H1 (cell line): ENCODE measurements at regions not wholly inside any gene's neighbourhood (a gene's known extent, or its start where the extent isn't known, plus 50 kb on each side); places are given as distances from the start of the nearest gene placed in this dataset.

ENCODE experiments used
- CTCF ChIA-PET: fragments of 300-600 bp; sonication (Branson Sonifier 250); formaldehyde crosslinking; loops from one replicate; lab custom pipeline; 2021; ENCODE audit not compliant: partially characterized antibody; lab: Charles Lee
- POLR2A ChIA-PET: fragments of 300-600 bp; sonication (Branson Sonifier 250); formaldehyde crosslinking; loops from one replicate; lab custom pipeline; 2021; ENCODE audit warnings: inconsistent platforms; ENCODE audit not compliant: partially characterized antibody; lab: Charles Lee
- DNase-seq, 2 experiments: peaks; one replicate each; pipeline versions ENCODE4 v3.0.0 to v3.0.0-alpha.2; 2010 to 2022; ENCODE audit warnings: low spot score in 2 of 2, low read depth in 1 of 2, mixed read lengths in 1 of 2
- FAIRE-seq: peaks from 2 replicates; lab custom pipeline; 2011; peaks lifted over from hg19 to GRCh38; lab: Jason Lieb, UNC
- H2AFZ ChIP-seq: 2 replicates; pipeline ENCODE4 v1.8.1; 2012; ENCODE audit warnings: low read length, inconsistent platforms
- H2AK5ac ChIP-seq: 2 replicates; pipeline ENCODE4 v1.6.1; 2013; ENCODE audit warnings: low read depth, low read length
- H2BK120ac ChIP-seq: replicated peaks from 2 replicates; pipeline ENCODE3; 2013; ENCODE audit warnings: low read depth, low read length, inconsistent platforms
- H2BK12ac ChIP-seq: 2 replicates; pipeline ENCODE4 v1.6.1; 2013; ENCODE audit warnings: low read depth, low read length
- H2BK15ac ChIP-seq: 2 replicates; pipeline ENCODE4 v1.6.1; 2013; ENCODE audit warnings: low read length
- H2BK20ac ChIP-seq: 2 replicates; pipeline ENCODE4 v1.6.1; 2013; ENCODE audit warnings: low read length
- H2BK5ac ChIP-seq: 2 replicates; pipeline ENCODE4 v1.6.1; 2013; ENCODE audit warnings: low read depth, low read length
- H3K14ac ChIP-seq: 2 replicates; pipeline ENCODE4 v1.6.1; 2013; ENCODE audit warnings: inconsistent platforms; ENCODE audit not compliant: insufficient read length
- H3K18ac ChIP-seq: 2 replicates; pipeline ENCODE4 v1.6.1; 2013; ENCODE audit warnings: low read length; ENCODE audit errors: extremely low read depth
- H3K23ac ChIP-seq: 2 replicates; pipeline ENCODE4 v1.6.1; 2013; ENCODE audit warnings: inconsistent platforms; ENCODE audit not compliant: insufficient read length
- H3K23me2 ChIP-seq: 2 replicates; pipeline ENCODE4 v1.6.1; 2013; ENCODE audit warnings: low read depth, low read length
- H3K27ac ChIP-seq: 2 replicates; pipeline ENCODE4 v1.6.1; 2011; ENCODE audit warnings: low read depth, low read length, inconsistent platforms
- H3K27me3 ChIP-seq, 4 experiments: replicated peaks in 1 of 4; 1 replicate in 1 of 4; 2 replicates in 3 of 4; pipeline versions ENCODE4 v1.6.1 to v1.8.1; 2011 to 2013; ENCODE audit warnings: low read length in 3 of 4, mild to moderate bottlenecking in 3 of 4, inconsistent platforms in 2 of 4, mixed read lengths in 2 of 4, moderate library complexity in 1 of 4; ENCODE audit not compliant: control insufficient read depth in 3 of 4, insufficient read depth in 3 of 4; ENCODE audit errors: extremely low read depth in 1 of 4
- H3K36me3 ChIP-seq, 4 experiments: 2 replicates each; pipeline versions ENCODE4 v1.6.1 to v1.8.1; 2011 to 2013; ENCODE audit warnings: mild to moderate bottlenecking in 4 of 4, low read length in 3 of 4, moderate library complexity in 2 of 4, control low read depth in 1 of 4, inconsistent platforms in 1 of 4; ENCODE audit not compliant: insufficient read depth in 4 of 4, control insufficient read depth in 2 of 4
- H3K4ac ChIP-seq: replicated peaks from 2 replicates; pipeline ENCODE3; 2013; ENCODE audit warnings: low read length, low read depth, mixed read lengths, inconsistent platforms; ENCODE audit not compliant: insufficient read length
- H3K4me1 ChIP-seq, 4 experiments: replicated peaks in 1 of 4; 1 replicate in 1 of 4; 2 replicates in 3 of 4; pipeline versions ENCODE4 v1.6.1 to v1.8.1; 2011 to 2013; ENCODE audit warnings: low read length in 3 of 4, inconsistent platforms in 2 of 4, mixed read lengths in 1 of 4; ENCODE audit not compliant: insufficient read depth in 4 of 4, control insufficient read depth in 3 of 4
- H3K4me2 ChIP-seq, 2 experiments: 2 replicates each; pipeline versions ENCODE4 v1.6.1 to v1.8.1; 2011 to 2013; ENCODE audit warnings: low read depth in 2 of 2, low read length in 2 of 2, control low read depth in 1 of 2, inconsistent platforms in 1 of 2, mild to moderate bottlenecking in 1 of 2; ENCODE audit not compliant: insufficient read depth in 1 of 2
- H3K4me3 ChIP-seq, 4 experiments: fragments of 200-600, 300-600 bp in 1 of 4; sonication (generic), shearing (Covaris generic), sonication (Bioruptor Twin) in 1 of 4; 2 replicates each; pipeline versions ENCODE4 v1.5.1 to v1.8.1; 2011 to 2016; ENCODE audit warnings: low read length in 4 of 4, low read depth in 3 of 4, control low read depth in 2 of 4, inconsistent platforms in 2 of 4, mild to moderate bottlenecking in 2 of 4, mixed read lengths in 1 of 4, moderate library complexity in 1 of 4; ENCODE audit not compliant: insufficient read depth in 2 of 4; ENCODE audit errors: extremely low read depth in 1 of 4
- H3K56ac ChIP-seq: replicated peaks from 2 replicates; pipeline ENCODE3; 2013; ENCODE audit warnings: low read depth, mild to moderate bottlenecking, mixed read lengths, low read length, inconsistent platforms; ENCODE audit not compliant: insufficient read length
- H3K79me1 ChIP-seq: 2 replicates; pipeline ENCODE4 v1.6.1; 2013; ENCODE audit warnings: low read depth, low read length, control low read depth
- H3K79me2 ChIP-seq, 2 experiments: 2 replicates each; pipeline versions ENCODE4 v1.6.1 to v1.8.1; 2012 to 2013; ENCODE audit warnings: low read length in 2 of 2, mild to moderate bottlenecking in 2 of 2, inconsistent platforms in 1 of 2; ENCODE audit not compliant: insufficient read depth in 2 of 2, control insufficient read depth in 1 of 2
- H3K9ac ChIP-seq, 4 experiments: replicated peaks in 1 of 4; 1 replicate in 1 of 4; 2 replicates in 3 of 4; pipeline versions ENCODE4 v1.6.1 to v1.8.1; 2011 to 2013; ENCODE audit warnings: low read depth in 3 of 4, low read length in 3 of 4, control low read depth in 2 of 4, mild to moderate bottlenecking in 2 of 4, moderate library complexity in 2 of 4, inconsistent platforms in 1 of 4; ENCODE audit errors: extremely low read depth in 1 of 4
- H3K9me3 ChIP-seq, 2 experiments: 2 replicates each; pipeline versions ENCODE4 v1.6.1 to v1.8.1; 2012 to 2013; ENCODE audit warnings: mild to moderate bottlenecking in 2 of 2, moderate library complexity in 2 of 2, control low read depth in 1 of 2, inconsistent platforms in 1 of 2, low read depth in 1 of 2, low read length in 1 of 2, mixed read lengths in 1 of 2; ENCODE audit not compliant: insufficient read depth in 2 of 2
- H4K20me1 ChIP-seq, 2 experiments: replicated peaks in 1 of 2; 2 replicates each; pipeline versions ENCODE3 to v1.8.1; 2011 to 2013; ENCODE audit warnings: inconsistent platforms in 2 of 2, low read length in 2 of 2, mild to moderate bottlenecking in 1 of 2; ENCODE audit not compliant: insufficient read depth in 2 of 2, control insufficient read depth in 1 of 2
- H4K5ac ChIP-seq: 2 replicates; pipeline ENCODE4 v1.6.1; 2013; ENCODE audit warnings: low read length, low read depth, mixed read lengths, inconsistent platforms; ENCODE audit not compliant: insufficient read length
- H4K8ac ChIP-seq: 2 replicates; pipeline ENCODE4 v1.8.0; 2013; ENCODE audit warnings: mild to moderate bottlenecking, moderate library complexity, low read length, inconsistent platforms; ENCODE audit not compliant: insufficient read depth; ENCODE audit errors: extremely low read depth
- H4K91ac ChIP-seq: replicated peaks from 2 replicates; pipeline ENCODE3; 2013; ENCODE audit warnings: low read length, mixed read lengths, inconsistent platforms; ENCODE audit not compliant: insufficient read length
- HDAC6 ChIP-seq: IDR thresholded peaks from one replicate; pipeline ENCODE4 v1.7.1; 2012; ENCODE audit warnings: low read depth, mild to moderate bottlenecking, inconsistent platforms, low read length, moderate library complexity
- RAD21 ChIP-seq, 2 experiments: IDR thresholded peaks in 1 of 2; conservative IDR thresholded peaks in 1 of 2; 2 replicates each; pipeline ENCODE4 v1.6.1; 2011; ENCODE audit warnings: low read depth in 2 of 2, low read length in 2 of 2, improper control_type of control experiment in 1 of 2, inconsistent platforms in 1 of 2, mild to moderate bottlenecking in 1 of 2, moderate library complexity in 1 of 2
- SIRT6 ChIP-seq: IDR thresholded peaks from one replicate; pipeline ENCODE4 v1.7.1; 2012; ENCODE audit warnings: low read length, inconsistent platforms
- YY1 ChIP-seq: IDR thresholded peaks from 2 replicates; pipeline ENCODE4 v1.6.1; 2011; ENCODE audit warnings: low read depth, mild to moderate bottlenecking, low read length
- WGBS, 2 experiments: shearing (Covaris generic) in 1 of 2; methylation state at CpG; one replicate each; pipeline versions ENCODE4 v1.1.6 to v1.1.7; 2013 to 2015; ENCODE audit warnings: low lambda C conversion rate in 2 of 2, mixed read lengths in 2 of 2, inconsistent platforms in 1 of 2, low coverage in 1 of 2, missing lambda C conversion rate in 1 of 2; ENCODE audit not compliant: insufficient replicate concordance in 2 of 2, insufficient coverage in 1 of 2, insufficient read length in 1 of 2; ENCODE audit errors: extremely low coverage in 1 of 2, missing lambda C conversion rate in 1 of 2; 5-methylcytosine and 5-hydroxymethylcytosine counted together
- TF ChIP-seq, protein P1 (sequence below): IDR thresholded peaks from 2 replicates; pipeline ENCODE4 v1.6.1; 2012; ENCODE audit warnings: inconsistent platforms

DNA sequence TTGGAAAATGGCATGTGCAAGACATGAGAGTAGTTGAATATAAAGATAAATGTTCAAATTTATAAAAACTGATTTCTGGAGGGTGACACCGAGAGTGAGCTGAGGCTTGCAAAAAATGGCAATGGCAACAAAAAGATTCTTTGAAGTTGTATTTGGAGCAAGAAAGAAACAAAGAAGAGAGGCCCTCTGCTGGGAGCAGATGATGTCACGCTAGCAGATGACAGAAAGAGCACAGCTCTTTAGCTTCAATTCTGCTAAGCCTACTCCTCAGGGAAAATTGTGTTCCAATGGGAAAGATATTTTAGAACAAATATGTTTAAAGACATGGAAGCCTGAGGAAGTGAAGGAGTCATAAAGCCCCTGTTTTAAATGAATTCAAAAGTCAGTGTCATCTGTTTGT is 125.3 kb upstream of the NOX3 start:
- no peak overlapping the region for H2BK20ac ChIP-seq
- H3K23me2 ChIP-seq = no peaks in the 10 kb centered on the region
- no peak for FAIRE-seq
- no peak for DNase-seq
- no peak overlapping the region for H2BK12ac ChIP-seq
- POLR2A ChIA-PET = no interaction called here
- no peak overlapping the region for H2BK5ac ChIP-seq
- WGBS, 2 experiments = 87% methylated on average over 2 of the region's 2 CpGs; no CpG with 5 or more reads in 1 of the 2 experiments
- H3K36me3 ChIP-seq = no peaks in the 10 kb centered on the region
- H3K23ac ChIP-seq = no peak overlapping the region
- H3K4me2 ChIP-seq = no peak overlapping the region
- no peaks in the 10 kb centered on the region for H3K79me2 ChIP-seq
- CTCF ChIA-PET = interaction anchor here (0.8 to 1.0 kb wide), 4 partner anchors 9 to 39 kb away, joined by 3 to 4 read pairs (median 3); no protein-coding TSS in a partner anchor
- H3K4me3 ChIP-seq = no peak overlapping the region
- no peaks in the 10 kb centered on the region for H4K20me1 ChIP-seq
- H3K4ac ChIP-seq = no peak overlapping the region
- H3K14ac ChIP-seq = no peak overlapping the region
- no peak overlapping the region for H3K56ac ChIP-seq
- no peak overlapping the region for H4K5ac ChIP-seq
- no peak overlapping the region for H3K27ac ChIP-seq
- H2BK120ac ChIP-seq = no peak overlapping the region
- H3K9ac ChIP-seq = no peak overlapping the region
- H4K91ac ChIP-seq = no peak overlapping the region
- H3K4me1 ChIP-seq = no peaks in the 10 kb centered on the region
- no peak overlapping the region for H2BK15ac ChIP-seq
- H2AK5ac ChIP-seq = no peak overlapping the region
- H4K8ac ChIP-seq = no peak overlapping the region
- H3K79me1 ChIP-seq = no peaks in the 10 kb centered on the region
- H3K18ac ChIP-seq = no peak overlapping the region
- no peak overlapping the region for H2AFZ ChIP-seq
- H3K9me3 ChIP-seq = no peaks in the 10 kb centered on the region
- H3K27me3 ChIP-seq = no peaks in the 10 kb centered on the region
- TF ChIP-seq, protein P1, sequence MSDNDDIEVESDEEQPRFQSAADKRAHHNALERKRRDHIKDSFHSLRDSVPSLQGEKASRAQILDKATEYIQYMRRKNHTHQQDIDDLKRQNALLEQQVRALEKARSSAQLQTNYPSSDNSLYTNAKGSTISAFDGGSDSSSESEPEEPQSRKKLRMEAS = no peak
- TF ChIP-seq RAD21 (IDR thresholded peaks at IDR 0.05 in 1 of 2, conservative IDR thresholded peaks at IDR 0.05 in 1 of 2; ENCODE audit: low read depth in 2 of 2, low read length in 2 of 2) (peak in 1 of 2 experiments; percentile 22; a peak in 1 of 4 replicates), SIRT6 (no peak), HDAC6 (no peak), YY1 (no peak)
